Panc1 (cell line): ENCODE measurements at regions not wholly inside any gene's neighbourhood (a gene's known extent, or its start where the extent isn't known, plus 50 kb on each side); places are given as distances from the start of the nearest gene placed in this dataset.

Source experiments
- REST ChIP-seq, 2 experiments: IDR thresholded peaks; 2 replicates each; pipeline ENCODE4 v1.6.1; 2011 to 2012; ENCODE audit warnings: low read depth in 2 of 2, control low read depth in 1 of 2, low read length in 1 of 2, mild to moderate bottlenecking in 1 of 2, moderate library complexity in 1 of 2; ENCODE audit not compliant: insufficient read depth in 1 of 2
- TCF7L2 ChIP-seq: IDR thresholded peaks from 2 replicates; pipeline ENCODE4 v1.6.1; 2011; ENCODE audit warnings: mild to moderate bottlenecking, low read depth, low read length, inconsistent platforms

- TF ChIP-seq TCF7L2 (no peak), REST (IDR thresholded peaks at IDR 0.05; ENCODE audit: insufficient read depth in 1 of 2, low read depth in 2 of 2, low read length in 1 of 2) (no peak)
Observed at GRCh38 chr20:53683506-53683905, 89.9 kb upstream of the ZNF217 start.
